GM12878 (cell line): ENCODE measurements at regions not wholly inside any gene's neighbourhood (a gene's known extent, or its start where the extent isn't known, plus 50 kb on each side); places are given as distances from the start of the nearest gene placed in this dataset.

ENCODE experiments used
- ATAC-seq: fragments of 200-7000 bp; cut with Tn5 transposase; 3 replicates; pipeline ENCODE4 v1.9.1; 2020; ENCODE audit warnings: mild to moderate bottlenecking, moderate library complexity
- BruUV-seq: library from RNA; stranded (reverse); fragments of 400-500 nt; replicated peaks from 2 replicates; lab custom pipeline; 2021; lab: Mats Ljungman, UMichigan
- CTCF ChIA-PET: fragments of 300-600 bp; sonication (Branson Sonifier 250); formaldehyde crosslinking; extraction: SDS; loops from one replicate; lab custom pipeline; 2021; ENCODE audit warnings: inconsistent platforms; lab: Yijun Ruan, JAX
- POLR2A ChIA-PET: fragments of 350-600 bp; formaldehyde crosslinking; extraction: SDS; loops from one replicate; lab custom pipeline; 2021; ENCODE audit warnings: inconsistent platforms; lab: Charles Lee
- RAD21 ChIA-PET: fragments of 300-600 bp; sonication (Branson Sonifier 250); formaldehyde crosslinking; loops from one replicate; lab custom pipeline; 2023; ENCODE audit warnings: antibody characterized with exemption; ENCODE audit not compliant: unreplicated experiment; lab: Charles Lee
- SMC1A ChIA-PET: fragments of 300-600 bp; sonication (Branson Sonifier 250); formaldehyde crosslinking; loops from one replicate; lab custom pipeline; 2023; ENCODE audit not compliant: unreplicated experiment, uncharacterized antibody; lab: Charles Lee
- DNase-seq: peaks from one replicate; pipeline ENCODE4 v3.0.0-alpha.2; 2011; ENCODE audit warnings: low read depth, low spot score
- FAIRE-seq: peaks from 3 replicates; lab custom pipeline; 2011; peaks lifted over from hg19 to GRCh38; lab: Jason Lieb, UNC
- H2AFZ ChIP-seq: 2 replicates; pipeline ENCODE4 v1.6.0; 2011; ENCODE audit warnings: low read depth, low read length, control low read depth; ENCODE audit not compliant: control insufficient read depth
- H3K27ac ChIP-seq: 2 replicates; pipeline ENCODE4 v1.5.1; 2011; ENCODE audit warnings: control low read depth; ENCODE audit not compliant: control insufficient read depth, insufficient read depth
- H3K27me3 ChIP-seq, 2 experiments: replicated peaks in 1 of 2; 2 replicates each; pipeline versions ENCODE4 v1.6.0 to v1.6.1; 2011; ENCODE audit warnings: low read length in 1 of 2; ENCODE audit not compliant: control insufficient read depth in 2 of 2, insufficient read depth in 2 of 2
- H3K36me3 ChIP-seq, 2 experiments: 2 replicates each; pipeline ENCODE4 v1.5.1; 2011; ENCODE audit warnings: low read length in 1 of 2; ENCODE audit not compliant: control insufficient read depth in 2 of 2, insufficient read depth in 2 of 2
- H3K4me1 ChIP-seq: 2 replicates; pipeline ENCODE4 v1.6.1; 2011; ENCODE audit warnings: mild to moderate bottlenecking, low read length, moderate library complexity, mixed read lengths; ENCODE audit not compliant: control insufficient read depth, insufficient read depth
- H3K4me2 ChIP-seq: 2 replicates; pipeline ENCODE4 v1.6.0; 2011; ENCODE audit warnings: control low read depth; ENCODE audit not compliant: control insufficient read depth, insufficient read depth
- H3K4me3 ChIP-seq: fragments of 200-600 bp; sonication (generic); 2 replicates; pipeline ENCODE4 v1.5.1; 2016
- H3K79me2 ChIP-seq: 2 replicates; pipeline ENCODE4 v1.6.0; 2011; ENCODE audit warnings: low read length; ENCODE audit not compliant: control insufficient read depth, insufficient read depth
- H3K9ac ChIP-seq: 2 replicates; pipeline ENCODE4 v1.8.0; 2011; ENCODE audit warnings: low read length, control low read depth, mixed read lengths; ENCODE audit not compliant: control insufficient read depth, insufficient read depth
- H3K9me3 ChIP-seq: replicated peaks from 3 replicates; pipeline ENCODE4 v1.5.1; 2011; ENCODE audit warnings: mild to moderate bottlenecking, low read length; ENCODE audit not compliant: control insufficient read depth, insufficient read depth
- H4K20me1 ChIP-seq: 2 replicates; pipeline ENCODE4 v1.6.0; 2011; ENCODE audit not compliant: control insufficient read depth, insufficient read depth
- ASH2L ChIP-seq: fragments of 300-600, 200-600 bp; sonication (generic); IDR thresholded peaks from 2 replicates; pipeline ENCODE4 v1.6.1; 2017; ENCODE audit warnings: low read depth, mild to moderate bottlenecking, borderline replicate concordance
- ATF7 ChIP-seq: fragments of 450-650 bp; IDR thresholded peaks from 2 replicates; pipeline ENCODE4 v1.6.1; 2016; ENCODE audit warnings: low read depth, mild to moderate bottlenecking
- CBFB ChIP-seq: IDR thresholded peaks from 2 replicates; pipeline ENCODE4 v1.6.1; 2016; ENCODE audit warnings: antibody characterized with exemption, low read depth
- CHD1 ChIP-seq: IDR thresholded peaks from 2 replicates; pipeline ENCODE4 v1.6.1; 2012; ENCODE audit warnings: low read depth, low read length, improper control_type of control experiment
- GATAD2B ChIP-seq: fragments of 450-650 bp; conservative IDR thresholded peaks from 2 replicates; pipeline ENCODE4 v1.6.1; 2017; ENCODE audit warnings: low read depth, mild to moderate bottlenecking, moderate library complexity
- IRF3 ChIP-seq: fragments of 450-650 bp; IDR thresholded peaks from 2 replicates; pipeline ENCODE4 v1.6.1; 2014; ENCODE audit warnings: mild to moderate bottlenecking
- JUND ChIP-seq: IDR thresholded peaks from 2 replicates; pipeline ENCODE4 v1.6.1; 2012; ENCODE audit warnings: low read depth, mild to moderate bottlenecking, low read length, improper control_type of control experiment, moderate library complexity
- MAX ChIP-seq: IDR thresholded peaks from 2 replicates; pipeline ENCODE4 v1.6.1; 2012; ENCODE audit warnings: low read depth, low read length, improper control_type of control experiment
- MYB ChIP-seq: fragments of 150-350 bp; IDR thresholded peaks from 2 replicates; pipeline ENCODE4 v1.6.1; 2014; ENCODE audit warnings: mild to moderate bottlenecking, low read depth, low read length, borderline replicate concordance
- SMAD1 ChIP-seq: fragments of 450-650 bp; IDR thresholded peaks from 2 replicates; pipeline ENCODE4 v1.6.1; 2018; ENCODE audit warnings: mild to moderate bottlenecking, low read depth; ENCODE audit not compliant: partially characterized antibody
- STAT1 ChIP-seq: fragments of 450-650 bp; conservative IDR thresholded peaks from 2 replicates; pipeline ENCODE4 v1.6.1; 2014; ENCODE audit warnings: antibody characterized with exemption, mild to moderate bottlenecking
- ZNF217 ChIP-seq: fragments of 450-650 bp; IDR thresholded peaks from 2 replicates; pipeline ENCODE4 v1.6.1; 2017; ENCODE audit warnings: antibody characterized with exemption, mild to moderate bottlenecking
- WGBS: methylation state at CpG from one replicate; pipeline ENCODE4 v1.1.6; 2016; ENCODE audit warnings: low lambda C conversion rate; ENCODE audit not compliant: insufficient replicate concordance, insufficient coverage; ENCODE audit errors: missing lambda C conversion rate; 5-methylcytosine and 5-hydroxymethylcytosine counted together
- in situ Hi-C: fragments of 300-500 bp; cut with MboI; formaldehyde crosslinking; loops from 9 replicates; pipeline ENCODE4 v1.14.3; 2018; ENCODE audit warnings: mixed read lengths
- intact Hi-C: fragments of 100-400 bp; cut with micrococcal nuclease; formaldehyde crosslinking; loops from one replicate; pipeline ENCODE4 v1.14.2; 2022; ENCODE audit not compliant: unreplicated experiment
- TF ChIP-seq, protein P1 (sequence below): fragments of 450-650 bp; IDR thresholded peaks from 2 replicates; pipeline ENCODE4 v1.6.1; 2016; ENCODE audit warnings: mild to moderate bottlenecking
- TF ChIP-seq, protein P2 (sequence below): IDR thresholded peaks from 2 replicates; pipeline ENCODE4 v1.6.1; 2012; ENCODE audit warnings: low read length, inconsistent platforms

DNA sequence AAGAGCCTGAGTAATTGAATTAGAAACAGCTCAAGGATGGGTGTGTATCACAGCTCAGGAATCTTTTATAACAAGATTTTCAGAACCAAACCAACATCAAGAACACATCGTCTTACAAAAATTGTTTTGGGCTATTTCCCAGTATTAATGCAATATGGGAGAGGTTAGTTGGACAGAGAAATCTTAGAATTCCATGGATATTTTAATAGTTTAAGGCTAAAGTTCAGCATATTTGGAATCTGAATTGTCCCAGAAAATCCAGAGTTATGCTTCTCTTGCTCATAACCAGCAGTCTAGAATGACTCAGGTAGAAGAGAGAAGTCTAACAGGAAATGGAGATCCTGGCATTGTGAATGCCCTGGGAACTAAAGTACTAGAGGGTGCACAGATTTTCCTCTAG lies 74.6 kb downstream of the ADM start:
- RAD21 ChIA-PET = no interaction called here

DNA sequence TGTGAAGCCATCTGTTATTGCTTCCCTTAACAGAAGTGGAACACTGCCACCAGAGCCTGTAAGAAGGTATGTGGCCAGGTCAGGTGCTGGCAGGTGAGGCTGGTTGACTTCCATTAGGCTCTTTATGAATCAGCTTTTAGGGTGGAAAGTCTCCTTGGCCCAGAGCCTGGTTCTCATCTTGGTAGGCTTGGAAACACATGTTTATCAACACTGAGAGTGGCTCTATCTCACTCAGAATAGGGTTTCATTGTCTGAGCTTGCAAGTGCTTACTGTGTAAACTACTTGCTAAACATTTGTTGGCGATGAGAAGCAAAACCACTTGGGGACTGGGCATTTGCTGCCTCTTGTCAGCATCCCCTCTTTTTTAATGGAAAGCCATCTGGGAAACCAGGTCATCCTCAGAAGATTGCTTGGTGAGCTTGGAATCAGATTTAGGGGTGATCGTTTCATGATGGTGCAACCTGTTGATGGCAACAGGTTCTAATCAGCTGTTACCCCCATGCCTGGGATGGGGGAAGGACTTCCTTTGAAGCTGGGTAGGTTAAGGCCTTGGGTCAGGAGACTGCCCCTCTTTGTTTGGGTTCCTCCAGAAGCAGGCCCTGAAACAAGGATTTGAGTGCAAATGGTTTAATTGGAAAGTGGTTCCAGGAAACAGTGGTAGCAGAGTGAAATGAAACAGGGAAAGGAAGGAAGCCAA lies 75.0 kb upstream of the AMPD3 start:
- no peak overlapping the region for H3K27ac ChIP-seq
- BruUV-seq = no TSS peak
- no peaks in the 10 kb centered on the region for H3K36me3 ChIP-seq
- H2AFZ ChIP-seq = no peak overlapping the region
- in situ Hi-C loops = no loop called here
- H3K27me3 ChIP-seq = no peaks in the 10 kb centered on the region
- POLR2A ChIA-PET = no interaction called here
- intact Hi-C loops = no loop called here
- H4K20me1 ChIP-seq = no peaks in the 10 kb centered on the region
- H3K9ac ChIP-seq = no peak overlapping the region
- no peak overlapping the region for H3K4me3 ChIP-seq
- CTCF ChIA-PET = interaction anchor here (1.5 kb wide), 1 partner anchor 14 kb away, joined by 4 read pairs; no protein-coding TSS in a partner anchor
- FAIRE-seq (no peak), DNase-seq (no peak), ATAC-seq (no peak)
- no peaks in the 10 kb centered on the region for H3K79me2 ChIP-seq
- H3K4me2 ChIP-seq = no peak overlapping the region
- no peaks in the 10 kb centered on the region for H3K4me1 ChIP-seq
- SMC1A ChIA-PET = no interaction called here
- WGBS = 53% methylated on average over 2 of the region's 2 CpGs
- RAD21 ChIA-PET = no interaction called here
- no peaks in the 10 kb centered on the region; the same call in 2 of the 3 replicates for H3K9me3 ChIP-seq
- TF ChIP-seq MAX (no peak), ZNF217 (no peak), CBFB (no peak), ATF7 (no peak), STAT1 (no peak), JUND (no peak), IRF3 (no peak), SMAD1 (no peak), CHD1 (no peak), MYB (no peak)
- TF ChIP-seq, protein P1, sequence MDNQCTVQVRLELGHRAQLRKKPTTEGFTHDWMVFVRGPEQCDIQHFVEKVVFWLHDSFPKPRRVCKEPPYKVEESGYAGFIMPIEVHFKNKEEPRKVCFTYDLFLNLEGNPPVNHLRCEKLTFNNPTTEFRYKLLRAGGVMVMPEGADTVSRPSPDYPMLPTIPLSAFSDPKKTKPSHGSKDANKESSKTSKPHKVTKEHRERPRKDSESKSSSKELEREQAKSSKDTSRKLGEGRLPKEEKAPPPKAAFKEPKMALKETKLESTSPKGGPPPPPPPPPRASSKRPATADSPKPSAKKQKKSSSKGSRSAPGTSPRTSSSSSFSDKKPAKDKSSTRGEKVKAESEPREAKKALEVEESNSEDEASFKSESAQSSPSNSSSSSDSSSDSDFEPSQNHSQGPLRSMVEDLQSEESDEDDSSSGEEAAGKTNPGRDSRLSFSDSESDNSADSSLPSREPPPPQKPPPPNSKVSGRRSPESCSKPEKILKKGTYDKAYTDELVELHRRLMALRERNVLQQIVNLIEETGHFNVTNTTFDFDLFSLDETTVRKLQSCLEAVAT = no peak

More for the DNA sequence above, 74.6 kb downstream of the ADM start:
- FAIRE-seq = no peak
- H3K9me3 ChIP-seq = no peaks in the 10 kb centered on the region; the same call in 2 of the 3 replicates
- no peak for DNase-seq
- in situ Hi-C loops = no loop called here
- no peak overlapping the region for H3K4me2 ChIP-seq
- no peak overlapping the region for H3K4me3 ChIP-seq
- intact Hi-C loops = no loop called here
- BruUV-seq = no TSS peak
- no peaks in the 10 kb centered on the region for H4K20me1 ChIP-seq
- ChIA-PET SMC1A (no interaction called here), CTCF (interaction anchor here (0.9 to 1.5 kb wide), 3 partner anchors 13 to 25 kb away, joined by 3 to 4 read pairs (median 3); no protein-coding TSS in a partner anchor), POLR2A (no interaction called here)
- no peaks in the 10 kb centered on the region for H3K79me2 ChIP-seq
- no peak overlapping the region for H2AFZ ChIP-seq
- no peak for ATAC-seq
- no peaks in the 10 kb centered on the region; a peak in 1 of 4 replicates for H3K27me3 ChIP-seq
- H3K27ac ChIP-seq = no peak overlapping the region
- H3K36me3 ChIP-seq = no peaks in the 10 kb centered on the region
- H3K9ac ChIP-seq = no peak overlapping the region
- no peak for TF ChIP-seq GATAD2B
- TF ChIP-seq, protein P2, sequence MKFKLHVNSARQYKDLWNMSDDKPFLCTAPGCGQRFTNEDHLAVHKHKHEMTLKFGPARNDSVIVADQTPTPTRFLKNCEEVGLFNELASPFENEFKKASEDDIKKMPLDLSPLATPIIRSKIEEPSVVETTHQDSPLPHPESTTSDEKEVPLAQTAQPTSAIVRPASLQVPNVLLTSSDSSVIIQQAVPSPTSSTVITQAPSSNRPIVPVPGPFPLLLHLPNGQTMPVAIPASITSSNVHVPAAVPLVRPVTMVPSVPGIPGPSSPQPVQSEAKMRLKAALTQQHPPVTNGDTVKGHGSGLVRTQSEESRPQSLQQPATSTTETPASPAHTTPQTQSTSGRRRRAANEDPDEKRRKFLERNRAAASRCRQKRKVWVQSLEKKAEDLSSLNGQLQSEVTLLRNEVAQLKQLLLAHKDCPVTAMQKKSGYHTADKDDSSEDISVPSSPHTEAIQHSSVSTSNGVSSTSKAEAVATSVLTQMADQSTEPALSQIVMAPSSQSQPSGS = no peak
- TF ChIP-seq ASH2L = no peak
- WGBS = 81% methylated on average over 1 of the region's 1 CpG
- no peaks in the 10 kb centered on the region for H3K4me1 ChIP-seq
